ENCODE measurements at regions not wholly inside any gene's neighbourhood (a gene's known extent, or its start where the extent isn't known, plus 50 kb on each side); places are given as distances from the start of the nearest gene placed in this dataset.
"Not testable (repeated sequence)": the region's sequence is repeated elsewhere in the genome, so short reads cannot be mapped to it uniquely, and the experiment has no call there.

DNA sequence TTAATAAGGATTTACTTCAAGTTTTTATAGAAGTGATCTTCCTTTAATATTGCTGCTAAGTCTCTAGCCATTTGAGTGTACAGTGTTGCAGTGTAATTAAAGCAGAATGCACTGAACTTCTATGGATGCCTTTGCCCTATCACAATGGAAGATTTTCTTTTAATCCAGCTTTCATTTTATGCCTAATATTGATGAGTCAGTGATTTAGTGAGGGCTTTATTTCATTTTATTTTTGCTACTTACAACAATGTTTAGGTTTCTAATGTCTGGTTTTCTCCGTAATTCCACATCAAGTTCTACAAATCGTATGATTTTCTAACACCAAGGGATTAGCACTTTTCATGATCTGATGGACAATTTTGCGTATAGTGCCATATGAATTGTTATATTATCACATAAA, 504.1 kb downstream of the PCDH11X start:
- H3K27ac Mint-ChIP-seq (ENCODE audit: unreplicated experiment): no peak overlapping the region
- H3K27me3 Mint-ChIP-seq (ENCODE audit: low read depth): no peaks in the 10 kb centered on the region
- TF ChIP-seq, protein P1, sequence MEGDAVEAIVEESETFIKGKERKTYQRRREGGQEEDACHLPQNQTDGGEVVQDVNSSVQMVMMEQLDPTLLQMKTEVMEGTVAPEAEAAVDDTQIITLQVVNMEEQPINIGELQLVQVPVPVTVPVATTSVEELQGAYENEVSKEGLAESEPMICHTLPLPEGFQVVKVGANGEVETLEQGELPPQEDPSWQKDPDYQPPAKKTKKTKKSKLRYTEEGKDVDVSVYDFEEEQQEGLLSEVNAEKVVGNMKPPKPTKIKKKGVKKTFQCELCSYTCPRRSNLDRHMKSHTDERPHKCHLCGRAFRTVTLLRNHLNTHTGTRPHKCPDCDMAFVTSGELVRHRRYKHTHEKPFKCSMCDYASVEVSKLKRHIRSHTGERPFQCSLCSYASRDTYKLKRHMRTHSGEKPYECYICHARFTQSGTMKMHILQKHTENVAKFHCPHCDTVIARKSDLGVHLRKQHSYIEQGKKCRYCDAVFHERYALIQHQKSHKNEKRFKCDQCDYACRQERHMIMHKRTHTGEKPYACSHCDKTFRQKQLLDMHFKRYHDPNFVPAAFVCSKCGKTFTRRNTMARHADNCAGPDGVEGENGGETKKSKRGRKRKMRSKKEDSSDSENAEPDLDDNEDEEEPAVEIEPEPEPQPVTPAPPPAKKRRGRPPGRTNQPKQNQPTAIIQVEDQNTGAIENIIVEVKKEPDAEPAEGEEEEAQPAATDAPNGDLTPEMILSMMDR (conservative IDR thresholded peaks at IDR 0.05): no peak
- no peak overlapping the region for H3K4me3 Mint-ChIP-seq
- no peak for DNase-seq (ENCODE audit: low read depth, low spot score)
- H3K4me1 Mint-ChIP-seq: no peaks in the 10 kb centered on the region
- H3K9me3 Mint-ChIP-seq: no peaks in the 10 kb centered on the region
- no peaks in the 10 kb centered on the region for H3K36me3 Mint-ChIP-seq (ENCODE audit: low read depth)

DNA sequence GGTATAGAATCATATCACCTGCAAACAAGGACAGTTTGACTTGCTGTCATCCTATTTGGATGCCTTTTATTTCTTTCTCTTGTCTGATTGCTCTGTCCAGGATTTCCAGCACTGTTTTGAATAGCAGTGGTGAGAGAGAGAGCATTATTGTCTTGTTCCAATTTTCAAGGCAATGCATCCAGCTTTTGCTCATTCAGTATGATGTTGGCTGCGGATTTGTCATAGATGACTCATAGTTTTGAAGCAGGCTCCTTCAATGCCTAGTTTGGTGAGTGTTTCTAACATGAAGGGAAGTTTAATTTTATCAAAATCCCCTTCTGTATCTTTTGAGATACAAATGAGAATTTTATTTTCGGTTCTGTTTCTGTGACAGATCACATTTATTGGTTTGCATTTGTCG, 518.9 kb downstream of the PCDH11X start:
- not testable (repeated sequence) for H3K27ac Mint-ChIP-seq (ENCODE audit: unreplicated experiment); H3K27me3 Mint-ChIP-seq (ENCODE audit: low read depth); H3K36me3 Mint-ChIP-seq (ENCODE audit: low read depth); DNase-seq (ENCODE audit: low read depth, low spot score); H3K4me1 Mint-ChIP-seq; H3K9me3 Mint-ChIP-seq; H3K4me3 Mint-ChIP-seq

DNA sequence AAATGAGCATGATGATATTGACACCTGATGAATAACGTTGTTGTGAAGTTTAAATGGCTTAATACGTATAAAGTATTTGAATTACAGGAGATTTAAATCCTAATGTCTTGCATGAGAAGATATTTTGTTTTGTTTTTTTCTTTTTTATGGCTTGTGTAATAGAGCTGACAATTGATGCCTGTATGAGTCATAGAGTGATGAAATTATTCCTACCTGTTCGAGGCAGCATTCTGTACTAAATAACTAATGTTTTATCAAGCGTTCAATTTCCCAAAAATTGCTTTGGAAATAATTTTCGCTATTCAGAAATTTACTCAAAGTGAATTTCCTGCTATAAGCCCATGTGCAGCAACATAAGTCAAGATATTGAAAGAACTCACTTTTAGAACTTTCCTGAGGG, 554.0 kb downstream of the PCDH11X start:
- H3K4me3 Mint-ChIP-seq; H3K27ac Mint-ChIP-seq (ENCODE audit: unreplicated experiment); H3K27me3 Mint-ChIP-seq (ENCODE audit: low read depth); H3K4me1 Mint-ChIP-seq; H3K9me3 Mint-ChIP-seq; H3K36me3 Mint-ChIP-seq (ENCODE audit: low read depth); DNase-seq (ENCODE audit: low read depth, low spot score): not testable (repeated sequence)

DNA sequence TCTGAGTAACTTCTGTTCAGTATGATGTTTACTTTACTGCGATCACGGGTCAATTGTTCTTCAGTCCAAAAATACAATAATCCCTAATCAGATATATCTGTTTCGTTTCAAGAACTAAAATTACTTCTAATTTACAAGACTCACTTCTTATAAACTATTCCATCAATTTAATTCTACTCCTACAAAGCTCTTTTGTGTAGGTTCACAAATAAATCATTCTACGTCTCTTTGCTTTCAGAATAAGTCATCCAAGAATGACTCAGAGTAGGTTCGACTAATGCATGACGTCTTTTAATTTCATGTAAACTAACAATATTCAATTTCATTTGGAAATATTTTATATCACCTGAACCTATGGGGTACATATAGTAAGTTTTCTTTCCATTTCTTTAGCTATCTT, 571.9 kb downstream of the PCDH11X start:
- not testable (repeated sequence) for H3K9me3 Mint-ChIP-seq; DNase-seq (ENCODE audit: low read depth, low spot score); H3K27me3 Mint-ChIP-seq (ENCODE audit: low read depth); H3K27ac Mint-ChIP-seq (ENCODE audit: unreplicated experiment); H3K4me1 Mint-ChIP-seq; H3K36me3 Mint-ChIP-seq (ENCODE audit: low read depth); H3K4me3 Mint-ChIP-seq

DNA sequence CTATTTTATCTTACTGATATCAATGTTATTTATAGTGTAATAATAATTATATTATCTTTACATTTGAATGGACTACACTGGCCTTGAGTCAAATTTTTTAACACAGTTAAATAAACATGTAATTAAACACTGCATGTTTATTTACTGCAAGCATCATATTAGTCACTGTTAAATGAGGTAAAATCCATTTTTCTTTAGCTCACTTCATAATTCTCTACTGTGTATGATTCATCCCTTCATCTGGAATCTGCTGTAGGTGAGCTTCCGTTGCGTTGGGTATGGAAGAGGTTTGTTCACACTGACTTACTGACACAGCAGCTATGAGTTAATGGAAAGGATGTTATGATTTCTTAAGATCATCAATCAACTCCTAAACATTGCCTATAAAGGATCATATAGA, 572.3 kb downstream of the PCDH11X start:
- Mint-ChIP-seq H3K9me3 (no peaks in the 10 kb centered on the region), H3K27ac (ENCODE audit: unreplicated experiment) (no peak overlapping the region), H3K4me3 (no peak overlapping the region), H3K4me1 (no peaks in the 10 kb centered on the region), H3K36me3 (ENCODE audit: low read depth) (no peaks in the 10 kb centered on the region), H3K27me3 (ENCODE audit: low read depth) (no peaks in the 10 kb centered on the region)
- no peak for DNase-seq (ENCODE audit: low read depth, low spot score)
- TF ChIP-seq, protein P1 (conservative IDR thresholded peaks at IDR 0.05): no peak

All from neural crest cell (in vitro differentiated cells).